ENCODE measurements at regions not wholly inside any gene's neighbourhood (a gene's known extent, or its start where the extent isn't known, plus 50 kb on each side); places are given as distances from the start of the nearest gene placed in this dataset.

DNA sequence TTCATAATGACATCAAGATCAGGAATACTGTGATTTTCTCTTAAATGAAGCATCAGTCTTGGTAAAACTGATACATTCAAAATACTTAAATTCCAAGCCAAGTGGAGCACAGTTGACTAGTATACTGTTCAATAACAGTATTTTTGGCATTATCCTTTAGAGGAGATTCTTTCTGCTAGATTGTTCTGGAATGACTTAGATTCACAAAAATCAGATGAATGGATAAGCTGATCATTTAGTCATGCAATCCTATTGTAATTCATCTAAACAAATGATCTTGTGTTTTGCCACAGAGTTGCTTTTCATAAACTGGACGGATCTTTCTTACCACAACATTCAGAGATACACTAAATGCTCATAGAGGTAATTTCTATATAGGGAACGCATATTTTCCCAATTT is 232.0 kb downstream of the CXXC4 start (continued):
- TF ChIP-seq, protein P1, sequence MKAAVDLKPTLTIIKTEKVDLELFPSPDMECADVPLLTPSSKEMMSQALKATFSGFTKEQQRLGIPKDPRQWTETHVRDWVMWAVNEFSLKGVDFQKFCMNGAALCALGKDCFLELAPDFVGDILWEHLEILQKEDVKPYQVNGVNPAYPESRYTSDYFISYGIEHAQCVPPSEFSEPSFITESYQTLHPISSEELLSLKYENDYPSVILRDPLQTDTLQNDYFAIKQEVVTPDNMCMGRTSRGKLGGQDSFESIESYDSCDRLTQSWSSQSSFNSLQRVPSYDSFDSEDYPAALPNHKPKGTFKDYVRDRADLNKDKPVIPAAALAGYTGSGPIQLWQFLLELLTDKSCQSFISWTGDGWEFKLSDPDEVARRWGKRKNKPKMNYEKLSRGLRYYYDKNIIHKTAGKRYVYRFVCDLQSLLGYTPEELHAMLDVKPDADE (IDR thresholded peaks at IDR 0.05) = no peak

DNA sequence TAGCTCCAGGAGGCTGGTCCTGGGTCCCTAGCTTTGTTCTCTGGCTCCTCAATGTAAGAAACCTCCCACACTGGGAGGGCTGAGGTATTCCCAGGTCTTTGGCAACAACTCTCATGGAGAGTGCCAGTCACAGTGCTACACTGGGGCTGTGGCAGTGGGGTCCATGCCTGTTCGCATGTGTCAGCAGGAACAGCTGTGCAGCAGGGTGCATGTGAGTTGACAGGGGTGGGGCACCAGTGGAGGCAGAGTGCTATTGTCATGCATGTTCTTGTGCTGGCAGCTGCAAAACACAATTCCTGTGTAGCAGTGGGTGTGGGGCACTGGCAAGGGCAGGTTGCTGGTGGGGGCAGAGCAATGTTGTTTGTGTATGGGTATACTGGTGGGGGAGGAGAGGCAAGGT is 246.0 kb downstream of the CXXC4 start:
- ATAC-seq (no peak), DNase-seq (ENCODE audit: low spot score) (no peak)
- H2AFZ ChIP-seq = no peak overlapping the region
- no peak overlapping the region for H3K4me2 ChIP-seq
- no peak overlapping the region for H3K4me3 Mint-ChIP-seq
- H3K36me3 ChIP-seq (ENCODE audit: insufficient read depth) = no peaks in the 10 kb centered on the region; the same call in 1 of the 2 replicates
- H3K27ac ChIP-seq (ENCODE audit: low read depth) = no peak overlapping the region
- H3K27me3 Mint-ChIP-seq (ENCODE audit: insufficient read depth, low read depth, poor library complexity) = peaks cover 2% of the 10 kb centered on the region
- H3K9me2 ChIP-seq (ENCODE audit: insufficient read depth) = no peaks in the 10 kb centered on the region; the same call in 1 of the 2 replicates
- H3K27ac Mint-ChIP-seq = 0 out of 2 replicates have a peak overlapping the region, but pooled peaks have one; percentile 6
- H3K9me3 Mint-ChIP-seq = peaks cover 5% of the 10 kb centered on the region; the same call in 2 of the 3 replicates
- no peaks in the 10 kb centered on the region for H3K27me3 ChIP-seq (ENCODE audit: insufficient read depth)
- peaks cover 7% of the 10 kb centered on the region; the same call in 2 of the 3 replicates for H3K4me1 Mint-ChIP-seq
- no peaks in the 10 kb centered on the region for H3K79me2 ChIP-seq (replicated peaks; ENCODE audit: insufficient read depth)
- no peak overlapping the region for H3K4me3 ChIP-seq
- no peaks in the 10 kb centered on the region for H3K4me1 ChIP-seq (ENCODE audit: insufficient read depth)
- H3F3A ChIP-seq (replicated peaks; ENCODE audit: low read depth) = no peaks in the 10 kb centered on the region
- H4K20me1 ChIP-seq (replicated peaks; ENCODE audit: insufficient read depth) = no peaks in the 10 kb centered on the region
- H3K36me3 Mint-ChIP-seq (ENCODE audit: low read depth) = no peaks in the 10 kb centered on the region
- TF ChIP-seq, protein P1 (IDR thresholded peaks at IDR 0.05) = no peak
- TF ChIP-seq EZH2 (IDR thresholded peaks at IDR 0.05; ENCODE audit: low read depth, unreplicated experiment) (no peak), ZNF114 (CRISPR knock-in tag; IDR thresholded peaks at IDR 0.05) (no peak), STAT1 (IDR thresholded peaks at IDR 0.05; ENCODE audit: unreplicated experiment) (no peak), JUNB (IDR thresholded peaks at IDR 0.05; ENCODE audit: unreplicated experiment) (no peak), NANOG (IDR thresholded peaks at IDR 0.05; ENCODE audit: borderline replicate concordance) (no peak), CREB1 (CRISPR knock-in tag; IDR thresholded peaks at IDR 0.05; ENCODE audit: low read depth) (no peak), POLR2AphosphoS5 (IDR thresholded peaks at IDR 0.05; ENCODE audit: low read depth) (no peak), ZNF331 (CRISPR knock-in tag; IDR thresholded peaks at IDR 0.05; ENCODE audit: low read depth) (no peak), EZH2phosphoT487 (IDR thresholded peaks at IDR 0.05; ENCODE audit: unreplicated experiment) (no peak)
- TF ChIP-seq, protein P2, sequence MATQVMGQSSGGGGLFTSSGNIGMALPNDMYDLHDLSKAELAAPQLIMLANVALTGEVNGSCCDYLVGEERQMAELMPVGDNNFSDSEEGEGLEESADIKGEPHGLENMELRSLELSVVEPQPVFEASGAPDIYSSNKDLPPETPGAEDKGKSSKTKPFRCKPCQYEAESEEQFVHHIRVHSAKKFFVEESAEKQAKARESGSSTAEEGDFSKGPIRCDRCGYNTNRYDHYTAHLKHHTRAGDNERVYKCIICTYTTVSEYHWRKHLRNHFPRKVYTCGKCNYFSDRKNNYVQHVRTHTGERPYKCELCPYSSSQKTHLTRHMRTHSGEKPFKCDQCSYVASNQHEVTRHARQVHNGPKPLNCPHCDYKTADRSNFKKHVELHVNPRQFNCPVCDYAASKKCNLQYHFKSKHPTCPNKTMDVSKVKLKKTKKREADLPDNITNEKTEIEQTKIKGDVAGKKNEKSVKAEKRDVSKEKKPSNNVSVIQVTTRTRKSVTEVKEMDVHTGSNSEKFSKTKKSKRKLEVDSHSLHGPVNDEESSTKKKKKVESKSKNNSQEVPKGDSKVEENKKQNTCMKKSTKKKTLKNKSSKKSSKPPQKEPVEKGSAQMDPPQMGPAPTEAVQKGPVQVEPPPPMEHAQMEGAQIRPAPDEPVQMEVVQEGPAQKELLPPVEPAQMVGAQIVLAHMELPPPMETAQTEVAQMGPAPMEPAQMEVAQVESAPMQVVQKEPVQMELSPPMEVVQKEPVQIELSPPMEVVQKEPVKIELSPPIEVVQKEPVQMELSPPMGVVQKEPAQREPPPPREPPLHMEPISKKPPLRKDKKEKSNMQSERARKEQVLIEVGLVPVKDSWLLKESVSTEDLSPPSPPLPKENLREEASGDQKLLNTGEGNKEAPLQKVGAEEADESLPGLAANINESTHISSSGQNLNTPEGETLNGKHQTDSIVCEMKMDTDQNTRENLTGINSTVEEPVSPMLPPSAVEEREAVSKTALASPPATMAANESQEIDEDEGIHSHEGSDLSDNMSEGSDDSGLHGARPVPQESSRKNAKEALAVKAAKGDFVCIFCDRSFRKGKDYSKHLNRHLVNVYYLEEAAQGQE (IDR thresholded peaks at IDR 0.05; ENCODE audit: unreplicated experiment) = no peak
- TF ChIP-seq, protein P3, sequence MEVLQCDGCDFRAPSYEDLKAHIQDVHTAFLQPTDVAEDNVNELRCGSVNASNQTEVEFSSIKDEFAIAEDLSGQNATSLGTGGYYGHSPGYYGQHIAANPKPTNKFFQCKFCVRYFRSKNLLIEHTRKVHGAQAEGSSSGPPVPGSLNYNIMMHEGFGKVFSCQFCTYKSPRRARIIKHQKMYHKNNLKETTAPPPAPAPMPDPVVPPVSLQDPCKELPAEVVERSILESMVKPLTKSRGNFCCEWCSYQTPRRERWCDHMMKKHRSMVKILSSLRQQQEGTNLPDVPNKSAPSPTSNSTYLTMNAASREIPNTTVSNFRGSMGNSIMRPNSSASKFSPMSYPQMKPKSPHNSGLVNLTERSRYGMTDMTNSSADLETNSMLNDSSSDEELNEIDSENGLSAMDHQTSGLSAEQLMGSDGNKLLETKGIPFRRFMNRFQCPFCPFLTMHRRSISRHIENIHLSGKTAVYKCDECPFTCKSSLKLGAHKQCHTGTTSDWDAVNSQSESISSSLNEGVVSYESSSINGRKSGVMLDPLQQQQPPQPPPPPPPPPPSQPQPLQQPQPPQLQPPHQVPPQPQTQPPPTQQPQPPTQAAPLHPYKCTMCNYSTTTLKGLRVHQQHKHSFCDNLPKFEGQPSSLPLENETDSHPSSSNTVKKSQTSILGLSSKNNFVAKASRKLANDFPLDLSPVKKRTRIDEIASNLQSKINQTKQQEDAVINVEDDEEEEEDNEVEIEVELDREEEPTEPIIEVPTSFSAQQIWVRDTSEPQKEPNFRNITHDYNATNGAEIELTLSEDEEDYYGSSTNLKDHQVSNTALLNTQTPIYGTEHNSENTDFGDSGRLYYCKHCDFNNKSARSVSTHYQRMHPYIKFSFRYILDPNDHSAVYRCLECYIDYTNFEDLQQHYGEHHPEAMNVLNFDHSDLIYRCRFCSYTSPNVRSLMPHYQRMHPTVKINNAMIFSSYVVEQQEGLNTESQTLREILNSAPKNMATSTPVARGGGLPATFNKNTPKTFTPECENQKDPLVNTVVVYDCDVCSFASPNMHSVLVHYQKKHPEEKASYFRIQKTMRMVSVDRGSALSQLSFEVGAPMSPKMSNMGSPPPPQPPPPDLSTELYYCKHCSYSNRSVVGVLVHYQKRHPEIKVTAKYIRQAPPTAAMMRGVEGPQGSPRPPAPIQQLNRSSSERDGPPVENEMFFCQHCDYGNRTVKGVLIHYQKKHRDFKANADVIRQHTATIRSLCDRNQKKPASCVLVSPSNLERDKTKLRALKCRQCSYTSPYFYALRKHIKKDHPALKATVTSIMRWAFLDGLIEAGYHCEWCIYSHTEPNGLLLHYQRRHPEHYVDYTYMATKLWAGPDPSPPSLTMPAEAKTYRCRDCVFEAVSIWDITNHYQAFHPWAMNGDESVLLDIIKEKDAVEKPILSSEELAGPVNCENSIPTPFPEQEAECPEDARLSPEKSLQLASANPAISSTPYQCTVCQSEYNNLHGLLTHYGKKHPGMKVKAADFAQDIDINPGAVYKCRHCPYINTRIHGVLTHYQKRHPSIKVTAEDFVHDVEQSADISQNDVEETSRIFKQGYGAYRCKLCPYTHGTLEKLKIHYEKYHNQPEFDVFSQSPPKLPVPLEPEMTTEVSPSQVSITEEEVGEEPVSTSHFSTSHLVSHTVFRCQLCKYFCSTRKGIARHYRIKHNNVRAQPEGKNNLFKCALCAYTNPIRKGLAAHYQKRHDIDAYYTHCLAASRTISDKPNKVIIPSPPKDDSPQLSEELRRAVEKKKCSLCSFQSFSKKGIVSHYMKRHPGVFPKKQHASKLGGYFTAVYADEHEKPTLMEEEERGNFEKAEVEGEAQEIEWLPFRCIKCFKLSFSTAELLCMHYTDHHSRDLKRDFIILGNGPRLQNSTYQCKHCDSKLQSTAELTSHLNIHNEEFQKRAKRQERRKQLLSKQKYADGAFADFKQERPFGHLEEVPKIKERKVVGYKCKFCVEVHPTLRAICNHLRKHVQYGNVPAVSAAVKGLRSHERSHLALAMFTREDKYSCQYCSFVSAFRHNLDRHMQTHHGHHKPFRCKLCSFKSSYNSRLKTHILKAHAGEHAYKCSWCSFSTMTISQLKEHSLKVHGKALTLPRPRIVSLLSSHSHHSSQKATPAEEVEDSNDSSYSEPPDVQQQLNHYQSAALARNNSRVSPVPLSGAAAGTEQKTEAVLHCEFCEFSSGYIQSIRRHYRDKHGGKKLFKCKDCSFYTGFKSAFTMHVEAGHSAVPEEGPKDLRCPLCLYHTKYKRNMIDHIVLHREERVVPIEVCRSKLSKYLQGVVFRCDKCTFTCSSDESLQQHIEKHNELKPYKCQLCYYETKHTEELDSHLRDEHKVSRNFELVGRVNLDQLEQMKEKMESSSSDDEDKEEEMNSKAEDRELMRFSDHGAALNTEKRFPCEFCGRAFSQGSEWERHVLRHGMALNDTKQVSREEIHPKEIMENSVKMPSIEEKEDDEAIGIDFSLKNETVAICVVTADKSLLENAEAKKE (CRISPR knock-in tag; IDR thresholded peaks at IDR 0.05) = no peak

Data from GM23338 (cell line).